NCI-H2196 treated with DMSO at 0.1 percent for 48 hours (cell line): ENCODE measurements at regions not wholly inside any gene's neighbourhood (a gene's known extent, or its start where the extent isn't known, plus 50 kb on each side); places are given as distances from the start of the nearest gene placed in this dataset.
"Not testable (repeated sequence)": the region's sequence is repeated elsewhere in the genome, so short reads cannot be mapped to it uniquely, and the experiment has no call there.

ENCODE experiments used
- DNase-seq: peaks from one replicate; lab custom pipeline; 2025; ENCODE audit not compliant: unreplicated experiment; lab: John Stamatoyannopoulos, UW

DNA sequence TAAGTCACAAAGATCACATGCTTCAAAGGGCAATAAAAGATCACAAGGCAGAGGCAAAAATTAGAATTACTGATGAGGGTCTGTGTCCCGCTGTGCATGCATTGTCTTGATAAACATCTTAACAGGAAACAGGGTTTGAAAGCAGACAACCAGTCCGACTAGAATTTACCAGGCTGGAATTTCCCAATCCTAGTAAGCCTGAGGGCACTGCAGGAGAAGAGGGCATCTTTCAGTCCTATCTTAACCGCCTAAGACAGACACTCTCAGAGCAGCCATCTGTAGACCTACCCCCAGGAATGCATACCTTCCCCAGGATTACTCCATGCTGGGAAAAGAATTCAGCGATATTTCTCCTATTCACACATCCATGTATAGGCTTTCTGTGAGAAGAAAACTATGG is 465.8 kb upstream of the TMEFF2 start:
- DNase-seq: not testable (repeated sequence)

DNA sequence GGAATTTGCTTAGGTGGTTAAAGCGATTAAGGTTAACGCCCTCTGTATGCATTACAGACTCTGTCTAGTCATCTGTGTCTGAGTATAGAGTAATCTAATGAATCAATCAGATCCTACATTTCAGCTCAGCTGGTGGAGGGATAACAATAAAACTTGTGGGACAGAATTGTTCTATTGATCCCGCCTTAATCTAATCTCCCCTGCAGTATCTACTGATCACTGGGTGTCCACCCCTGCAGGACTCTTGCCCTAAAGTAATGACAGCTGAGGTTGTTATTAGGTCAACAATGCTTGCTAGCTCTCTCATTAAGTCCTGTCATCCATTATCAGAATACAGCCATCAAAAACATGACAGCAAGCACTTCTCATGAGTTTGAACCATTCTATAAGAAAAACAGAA is 462.6 kb upstream of the TMEFF2 start:
- DNase-seq: no peak

DNA sequence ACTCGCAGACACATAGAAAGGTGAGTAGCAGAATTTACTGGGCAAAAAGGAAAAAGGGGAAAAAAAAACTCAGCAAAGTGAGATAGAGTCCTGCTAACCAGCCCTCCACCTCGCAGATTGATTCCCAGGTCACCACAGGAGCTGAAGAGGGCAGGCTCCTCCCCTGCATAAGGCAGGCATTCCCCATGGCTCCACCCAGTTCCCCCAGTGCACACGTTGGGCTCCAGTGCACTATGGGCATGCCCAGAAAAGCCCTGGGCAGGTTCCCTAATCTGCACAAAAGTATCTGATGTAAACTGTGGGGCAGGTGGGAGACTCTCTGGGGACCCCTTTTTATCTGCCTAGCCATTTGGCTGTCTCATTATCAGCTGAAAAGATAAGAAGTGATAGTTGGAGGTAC is 461.2 kb upstream of the TMEFF2 start:
- DNase-seq: no peak

DNA sequence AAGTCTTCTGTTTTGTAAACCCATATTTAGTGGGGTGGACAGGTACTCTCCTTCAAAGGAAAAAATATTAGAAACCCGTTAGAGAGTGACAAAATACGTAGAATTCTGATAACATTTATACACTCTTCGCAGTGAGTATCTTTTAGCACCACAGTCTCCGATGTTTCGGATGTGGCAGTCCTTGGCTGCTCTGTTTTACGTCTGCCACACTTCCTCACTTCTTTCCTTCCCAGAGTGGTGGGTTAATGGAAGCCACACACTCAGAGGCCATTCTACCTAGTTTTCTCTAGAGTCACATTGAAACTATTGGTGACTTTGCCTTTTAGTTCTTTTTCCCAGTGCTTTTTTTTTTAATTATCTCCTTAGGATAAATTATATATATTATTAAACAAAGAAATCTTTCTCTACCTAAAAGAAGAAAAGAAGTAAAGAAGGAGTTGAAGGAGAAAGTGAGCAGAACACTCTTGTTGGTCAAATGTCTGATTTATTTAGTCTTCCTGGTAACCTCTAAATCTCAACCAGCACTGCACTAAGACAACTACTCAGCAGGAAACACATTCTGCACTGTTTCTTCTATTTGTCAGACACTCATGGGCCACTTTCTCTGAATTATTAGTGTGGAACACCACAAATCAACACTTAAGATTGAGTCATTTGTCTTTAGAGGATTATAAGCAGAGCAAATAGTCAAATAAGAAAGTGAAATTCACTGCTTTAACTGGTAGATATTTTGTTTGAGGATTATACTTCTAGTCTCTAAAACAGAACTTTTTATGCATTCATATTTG is 451.3 kb upstream of the TMEFF2 start:
- DNase-seq: no peak

DNA sequence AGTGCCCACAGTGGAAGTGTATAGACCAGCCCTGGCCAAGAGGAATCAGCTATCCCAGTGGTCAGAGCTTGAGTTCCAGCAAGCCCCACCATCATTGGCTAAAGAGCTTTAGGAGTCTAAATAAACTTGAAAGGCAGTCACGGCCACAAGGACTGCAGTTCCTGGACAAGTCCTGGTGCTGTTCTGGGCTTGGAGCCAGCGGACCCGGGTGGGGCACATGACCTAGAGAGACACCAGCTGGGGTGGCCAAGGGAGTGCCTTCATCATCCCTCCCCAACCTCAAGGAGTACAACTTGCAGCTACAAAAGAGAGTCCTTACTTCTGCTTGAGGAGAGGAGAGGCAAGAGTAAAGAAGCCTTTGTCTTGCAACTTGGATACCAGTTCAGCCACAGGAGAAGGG is 439.8 kb upstream of the TMEFF2 start:
- no peak for DNase-seq

DNA sequence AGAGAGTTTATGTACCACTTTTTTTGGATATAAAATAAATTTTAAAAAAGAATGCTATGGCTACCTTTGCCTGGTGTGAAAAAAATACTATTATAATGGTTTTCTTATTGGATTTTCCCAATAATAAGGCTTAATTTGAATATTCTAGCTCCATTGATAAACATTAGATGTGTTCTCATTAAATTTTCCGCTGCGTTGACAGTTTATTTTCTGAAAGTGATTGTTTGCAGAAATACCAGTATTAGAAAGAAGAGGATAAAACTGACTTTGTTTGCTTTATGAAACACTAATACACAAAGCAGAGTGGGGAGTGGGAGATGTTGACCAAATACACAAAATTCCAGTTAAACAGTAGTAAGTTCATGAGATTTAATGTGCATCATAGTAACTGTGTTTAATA is 433.3 kb upstream of the TMEFF2 start:
- DNase-seq: no peak

DNA sequence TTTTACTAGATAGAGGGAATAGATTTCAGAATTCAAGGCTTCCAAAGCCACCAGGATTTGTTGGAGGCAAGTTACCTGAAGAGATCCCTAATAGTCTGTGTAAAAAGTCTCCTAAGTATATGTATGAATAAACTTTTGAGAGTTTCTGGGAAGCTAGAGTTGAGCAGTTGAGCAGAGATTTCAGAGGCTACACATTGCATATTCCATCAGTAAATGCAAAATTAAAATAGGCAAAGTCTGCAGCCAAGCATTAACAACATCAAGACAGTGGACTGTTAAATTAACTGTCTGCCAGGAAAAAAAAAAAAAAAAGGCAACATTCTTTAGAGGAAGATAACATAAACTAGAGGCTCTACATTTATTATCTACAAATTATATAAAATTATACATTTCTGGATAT is 420.4 kb upstream of the TMEFF2 start:
- no peak for DNase-seq

DNA sequence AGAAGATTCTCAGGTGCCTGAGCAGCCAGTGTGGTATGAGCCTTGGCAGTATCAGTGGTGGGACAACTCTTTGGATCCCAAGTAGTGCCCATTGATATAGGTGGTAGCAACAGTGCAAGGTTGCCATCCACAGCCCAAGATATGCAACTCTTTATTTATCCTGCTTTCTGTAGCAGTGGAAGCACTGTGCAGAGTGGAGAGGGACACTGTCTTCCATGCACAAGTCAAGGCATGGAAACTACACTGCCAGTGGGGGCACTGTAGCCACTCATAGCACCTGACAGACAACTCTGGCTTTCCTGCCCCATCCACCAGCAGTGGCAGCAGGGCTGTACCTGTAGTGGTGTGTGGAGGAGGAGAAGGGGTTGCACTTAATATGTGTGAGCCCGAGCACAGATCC is 409.6 kb upstream of the TMEFF2 start:
- DNase-seq: no peak

DNA sequence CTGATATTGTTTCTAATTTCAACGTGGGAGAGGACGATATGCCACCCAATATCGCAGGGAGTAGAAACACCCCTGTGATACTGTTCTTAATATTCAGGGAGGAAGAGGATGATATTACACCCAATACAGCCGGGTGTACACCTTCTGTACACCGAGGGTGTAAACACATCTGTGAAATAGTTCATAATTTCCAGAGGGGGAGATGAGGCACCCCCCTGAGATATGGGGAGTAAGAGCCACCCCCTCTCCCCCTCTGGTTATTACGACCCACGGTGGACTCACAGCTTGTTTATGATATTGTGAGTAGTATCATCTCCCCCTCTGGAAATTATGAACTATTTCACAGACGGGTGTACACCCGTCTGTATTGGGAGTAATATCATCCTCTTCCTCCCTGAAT is 403.9 kb upstream of the TMEFF2 start:
- DNase-seq: not testable (repeated sequence)

DNA sequence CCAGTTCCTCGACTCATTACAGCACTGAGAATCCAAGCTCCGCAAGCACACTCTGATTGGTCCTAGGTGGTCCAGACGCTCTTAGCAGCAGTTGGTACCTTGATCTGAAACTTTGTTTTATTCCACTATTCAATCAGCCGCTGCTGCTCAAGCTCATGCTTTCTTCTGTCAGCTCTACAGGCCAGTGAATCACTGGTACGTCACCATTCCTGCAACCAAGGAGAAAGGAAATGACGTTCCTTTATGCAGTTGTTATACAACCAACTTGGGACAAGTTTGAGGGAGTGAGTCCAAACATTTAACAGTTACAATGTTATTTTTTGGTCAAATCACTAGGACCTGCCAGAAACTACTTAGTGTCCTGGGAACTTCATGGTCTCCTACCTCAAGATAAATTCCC is 398.8 kb upstream of the TMEFF2 start:
- no peak for DNase-seq

DNA sequence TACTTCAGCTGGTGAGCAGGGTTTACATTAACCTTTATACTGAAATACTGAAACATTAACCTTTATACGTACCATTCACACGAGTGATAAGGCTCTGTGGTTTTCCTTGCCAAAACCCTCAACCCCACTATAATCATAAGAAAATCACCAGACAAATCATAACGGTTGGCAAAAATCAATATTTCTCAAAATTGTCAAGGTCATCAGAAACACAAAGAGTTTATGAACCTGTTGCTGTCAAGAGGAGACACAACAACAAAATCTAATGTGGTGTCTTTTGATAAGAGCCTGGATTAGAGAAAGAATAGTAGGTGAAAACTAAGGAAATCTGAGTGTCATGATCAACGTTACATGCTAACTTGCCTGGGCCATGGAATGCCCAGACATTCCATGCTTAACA is 396.9 kb upstream of the TMEFF2 start:
- no peak for DNase-seq

DNA sequence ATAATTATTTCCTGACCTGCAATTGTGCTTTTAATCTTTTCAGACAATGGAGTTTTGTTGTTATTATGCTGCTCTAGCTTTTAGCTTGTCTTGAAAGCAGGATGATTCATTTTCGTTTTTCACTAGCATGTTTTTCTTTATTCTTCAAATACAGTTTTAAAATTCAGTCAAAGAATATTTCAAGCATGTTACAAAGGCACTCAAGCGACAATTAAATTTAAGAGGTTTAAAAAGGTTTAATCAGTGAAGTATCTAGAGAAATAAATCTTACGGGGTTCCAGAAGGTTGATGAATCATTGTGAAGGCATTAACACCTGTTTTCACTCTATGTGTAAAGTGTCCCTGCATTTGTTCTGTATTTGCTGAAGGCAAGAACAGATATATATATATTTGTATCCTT is 390.7 kb upstream of the TMEFF2 start:
- no peak for DNase-seq

DNA sequence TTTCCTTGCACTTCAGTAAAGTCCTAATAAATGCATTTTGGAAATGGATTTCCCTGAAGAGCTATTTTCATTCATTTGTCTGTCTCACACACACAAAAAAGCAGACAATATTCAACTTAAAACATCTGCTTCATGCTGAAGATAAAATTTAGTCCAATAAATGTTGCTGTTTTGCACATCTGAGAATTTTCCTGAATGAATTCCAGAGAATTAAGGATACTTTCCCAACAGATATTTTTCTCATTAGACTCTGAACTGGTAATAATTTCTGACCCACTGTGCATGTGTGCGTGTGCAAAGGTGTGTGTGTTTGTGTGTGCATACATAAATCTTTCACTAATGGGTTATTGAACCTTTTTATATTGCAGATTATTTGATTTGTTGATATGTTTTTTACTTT is 390.2 kb upstream of the TMEFF2 start:
- DNase-seq: no peak

DNA sequence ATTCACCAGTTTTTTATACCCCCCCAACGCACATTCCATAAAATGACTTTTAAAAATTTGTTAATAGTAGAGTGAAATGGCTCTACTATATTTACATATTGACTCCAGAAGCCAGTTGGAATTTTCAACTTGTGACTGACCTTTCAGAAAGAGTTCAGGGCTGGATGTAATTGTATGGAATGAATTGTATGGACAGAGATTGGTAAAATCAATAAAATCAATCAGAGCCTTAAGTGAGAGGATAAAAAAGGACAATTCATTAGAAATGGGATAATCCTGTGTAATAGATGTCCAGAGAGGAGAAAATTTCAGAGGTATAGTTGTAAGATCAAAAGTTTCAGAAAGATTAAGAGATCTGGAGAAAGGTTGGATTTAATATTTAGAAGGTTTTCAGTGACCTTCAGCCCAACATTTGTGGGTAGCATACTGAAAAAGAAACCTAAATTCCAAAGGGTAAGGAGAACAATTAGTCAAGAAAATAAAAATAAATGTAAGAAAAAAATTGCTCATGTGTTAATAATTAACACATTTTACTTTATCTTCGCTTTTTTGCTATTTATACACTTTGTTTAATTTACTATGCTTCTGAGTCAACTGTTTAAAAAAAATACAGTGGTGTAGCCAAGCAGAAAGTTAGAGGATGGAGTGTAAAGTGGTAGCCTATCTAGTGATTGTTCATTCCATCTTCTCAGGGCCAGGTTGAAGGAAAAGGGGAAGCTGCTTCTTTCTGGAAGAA is 385.4 kb upstream of the TMEFF2 start:
- no peak for DNase-seq

DNA sequence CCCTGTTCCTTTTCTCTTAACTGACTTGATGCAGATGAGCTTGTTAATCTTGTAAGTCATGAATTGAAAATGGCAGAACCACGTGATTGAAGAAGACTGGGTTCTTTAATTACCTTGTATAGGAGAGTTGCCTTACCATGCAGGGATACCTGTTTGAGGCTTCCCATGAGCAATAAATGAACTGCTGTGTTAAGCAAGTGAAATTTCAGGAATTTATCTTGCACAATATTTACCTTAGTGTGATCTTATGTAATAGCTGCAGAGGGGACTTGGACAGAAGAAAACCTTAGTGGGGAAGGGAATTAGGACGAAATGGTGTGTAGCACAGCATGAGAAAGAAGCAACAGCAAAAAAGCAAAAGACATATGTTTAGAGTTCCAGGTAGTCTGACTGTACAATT is 384.0 kb upstream of the TMEFF2 start:
- DNase-seq: no peak

DNA sequence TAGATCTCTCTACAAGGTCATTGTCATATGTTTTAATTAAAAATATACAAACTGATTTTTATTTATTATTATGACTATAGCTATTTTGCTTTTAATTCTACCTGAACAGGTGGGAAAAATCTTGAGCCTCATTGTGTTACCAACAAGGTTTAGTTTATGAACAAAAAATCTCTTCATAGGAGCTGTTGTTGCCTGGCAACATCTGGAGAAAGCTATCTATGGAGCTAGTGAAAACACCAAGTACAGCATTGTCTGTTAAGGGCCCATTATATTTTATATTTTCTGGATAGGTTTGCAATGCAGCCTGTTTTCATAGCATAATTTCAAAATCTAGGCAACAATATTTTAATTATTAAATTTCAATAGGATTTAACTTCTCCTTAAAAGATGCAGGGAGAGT is 383.0 kb upstream of the TMEFF2 start:
- no peak for DNase-seq

DNA sequence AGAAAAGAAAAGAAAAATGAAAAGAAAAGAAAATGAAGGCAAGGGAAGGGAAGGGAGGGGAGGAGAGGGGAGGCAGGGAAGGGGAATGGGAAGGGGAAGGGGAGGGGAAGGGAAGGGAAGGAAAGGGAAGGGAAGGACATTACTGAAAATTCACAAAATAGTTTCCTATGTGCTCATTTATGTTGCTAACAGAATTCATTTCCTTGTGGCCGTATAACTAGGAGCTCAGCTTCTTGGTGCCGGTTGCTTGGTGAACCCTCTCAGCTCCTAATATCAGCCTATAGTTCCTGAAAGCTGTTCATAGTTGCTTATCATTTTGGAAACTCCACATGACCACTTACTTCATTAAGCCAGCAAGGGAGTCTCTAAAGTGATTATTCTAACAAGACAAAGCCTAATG is 379.8 kb upstream of the TMEFF2 start:
- no peak for DNase-seq

DNA sequence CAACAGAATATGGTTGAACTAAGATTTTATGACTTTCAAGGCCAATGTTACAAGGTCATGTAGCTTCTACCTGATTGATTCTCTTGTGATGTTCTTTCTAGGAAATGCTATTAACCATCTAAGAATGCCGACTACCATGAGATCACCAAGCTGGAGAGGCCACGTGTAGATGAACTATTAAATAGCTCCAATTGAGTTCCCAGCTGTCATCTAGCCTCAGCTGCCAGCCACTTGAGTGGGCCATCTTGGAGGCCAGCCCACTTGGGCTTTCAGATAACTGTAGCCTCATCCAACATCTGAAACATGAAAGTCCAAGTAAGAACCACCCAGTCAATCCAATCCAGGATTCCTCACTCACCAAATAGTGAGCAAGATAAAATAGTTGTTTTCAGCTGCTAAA is 376.9 kb upstream of the TMEFF2 start:
- no peak for DNase-seq

DNA sequence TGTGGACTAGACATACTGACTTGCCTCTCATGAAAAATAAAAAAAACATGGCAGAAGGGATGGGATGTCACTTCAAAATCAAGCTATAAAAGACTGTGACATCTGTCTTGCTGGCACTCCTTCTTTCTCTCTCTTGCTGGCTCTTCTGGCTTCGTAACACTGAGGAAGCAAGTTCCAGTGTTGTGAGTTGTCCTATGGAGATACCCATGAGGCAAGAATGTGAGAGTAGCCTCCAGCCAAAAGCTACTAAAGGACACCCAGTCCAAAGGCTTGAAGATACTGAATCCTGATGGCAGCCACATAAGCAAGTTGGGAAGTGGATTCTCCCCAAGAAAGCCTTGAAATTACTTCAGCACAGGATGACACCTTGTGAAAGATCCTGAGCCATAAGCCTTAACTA is 376.1 kb upstream of the TMEFF2 start:
- DNase-seq: no peak

DNA sequence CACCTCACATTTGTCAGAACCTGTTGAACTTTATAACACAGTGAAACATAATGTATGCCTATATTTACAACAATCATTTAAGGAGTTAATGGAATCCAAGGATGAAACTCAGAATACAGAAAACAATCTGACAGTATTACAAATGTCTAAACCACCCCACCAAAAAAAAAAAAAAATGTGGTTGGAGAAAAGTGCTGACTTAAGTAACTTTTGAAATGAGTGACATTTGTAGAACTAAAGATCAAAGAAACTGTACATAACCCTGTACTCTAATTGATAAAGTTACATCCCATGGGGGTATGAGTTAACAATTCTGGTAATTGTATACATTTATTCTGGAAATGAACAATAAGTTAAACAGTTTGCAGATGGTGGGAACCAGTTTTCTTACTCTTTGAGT is 372.1 kb upstream of the TMEFF2 start:
- DNase-seq: no peak

DNA sequence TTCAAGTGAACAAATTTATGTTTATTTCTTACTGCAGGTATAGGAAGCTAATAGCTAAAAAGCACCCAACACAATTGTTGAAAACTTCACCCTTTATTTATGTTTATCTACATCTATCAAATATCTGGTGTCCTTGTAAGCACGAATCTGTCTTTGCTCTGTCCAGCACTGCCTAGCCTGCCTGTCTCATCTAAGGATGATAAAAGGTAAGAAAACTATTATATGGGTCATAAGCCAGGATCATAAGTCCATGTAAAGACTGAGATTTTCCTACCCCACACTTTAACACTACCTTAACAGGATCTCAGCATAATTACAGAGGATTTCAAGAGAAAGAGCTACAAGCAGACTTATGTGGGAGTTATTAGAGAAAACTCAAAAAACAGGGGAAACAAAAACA is 365.6 kb upstream of the TMEFF2 start:
- DNase-seq: no peak

DNA sequence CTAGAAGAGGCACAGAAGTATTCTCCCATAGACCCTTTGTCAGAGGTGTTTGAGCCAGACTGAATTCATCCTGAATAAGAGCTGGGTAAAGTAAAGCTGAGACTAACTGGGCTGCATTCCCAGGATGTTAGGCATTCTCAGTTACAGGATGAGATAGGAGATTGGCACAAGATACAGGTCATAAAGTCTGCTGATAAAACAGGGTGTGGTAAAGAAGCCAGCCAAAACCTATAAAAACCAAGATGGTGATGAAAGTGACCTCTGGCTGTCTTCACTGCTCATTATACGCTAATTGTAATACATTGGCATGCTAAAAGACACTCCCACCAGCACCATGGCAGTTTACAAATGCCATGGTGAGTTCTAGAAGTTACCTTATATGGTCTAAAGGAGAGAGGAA is 364.9 kb upstream of the TMEFF2 start:
- no peak for DNase-seq

DNA sequence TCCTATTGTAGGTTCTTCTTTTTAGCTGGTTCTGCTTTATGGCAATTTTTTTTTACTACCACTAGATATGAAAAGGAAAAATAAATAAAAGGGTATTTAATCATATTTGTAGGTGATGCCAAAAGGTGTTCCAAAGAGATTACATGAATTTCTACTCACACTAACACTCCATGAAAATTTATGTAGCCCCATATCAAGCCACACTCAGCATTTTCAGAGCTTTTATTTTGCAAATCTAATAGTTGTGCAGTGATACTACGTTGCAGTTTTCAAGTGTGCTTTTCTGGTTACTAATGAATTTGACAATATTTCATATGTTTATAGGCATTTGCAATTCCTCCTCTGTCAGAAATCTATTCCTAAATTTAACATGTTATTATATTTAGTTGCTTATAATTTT is 363.9 kb upstream of the TMEFF2 start:
- no peak for DNase-seq
